SK-N-MC (cell line): ENCODE measurements at regions not wholly inside any gene's neighbourhood (a gene's known extent, or its start where the extent isn't known, plus 50 kb on each side); places are given as distances from the start of the nearest gene placed in this dataset.

ENCODE experiments used
- DNase-seq: peaks from one replicate; pipeline ENCODE4 v3.0.0-alpha.2; 2011; ENCODE audit warnings: low read depth, low spot score
- H3K27ac ChIP-seq: fragments of 200-600 bp; sonication (generic); 2 replicates; pipeline ENCODE4 v1.5.1; 2016; ENCODE audit warnings: mixed run types
- H3K36me3 ChIP-seq: fragments of 200-600 bp; sonication (generic); 2 replicates; pipeline ENCODE4 v1.6.1; 2017; ENCODE audit warnings: antibody characterized with exemption, low read length, mixed read lengths; ENCODE audit not compliant: insufficient read depth
- H3K4me3 ChIP-seq: fragments of 200-600 bp; sonication (generic); 2 replicates; pipeline ENCODE4 v1.5.1; 2016
- H3K9ac ChIP-seq: fragments of 200-600 bp; sonication (generic); 2 replicates; pipeline ENCODE4 v1.8.0; 2017; ENCODE audit warnings: mixed run types, mixed read lengths; ENCODE audit not compliant: insufficient read length
- H3K9me3 ChIP-seq: fragments of 200-600 bp; sonication (generic); 2 replicates; pipeline ENCODE4 v1.6.1; 2017; ENCODE audit warnings: low read depth, mild to moderate bottlenecking, antibody characterized with exemption, low read length, moderate library complexity, mixed read lengths
- EZH2 ChIP-seq: fragments of 200-600 bp; sonication (generic); IDR thresholded peaks from one replicate; pipeline ENCODE4 v1.6.1; 2017; ENCODE audit warnings: antibody characterized with exemption
- FOXP2 ChIP-seq: optimal IDR thresholded peaks from 2 replicates; pipeline ENCODE3; 2011; ENCODE audit warnings: mild to moderate bottlenecking, moderate library complexity; ENCODE audit not compliant: insufficient read depth; ENCODE audit errors: extremely low read length, control extremely low read depth
- POLR2AphosphoS5 ChIP-seq: IDR thresholded peaks from 2 replicates; pipeline ENCODE4 v1.6.1; 2012; ENCODE audit warnings: mild to moderate bottlenecking, low read depth, low read length, borderline replicate concordance

- DNase-seq, result no peak
- Histone ChIP-seq H3K9ac (no peak overlapping the region), H3K27ac (no peak overlapping the region), H3K9me3 (peaks cover 3% of the 10 kb centered on the region; the same call in 1 of the 2 replicates), H3K4me3 (no peak overlapping the region), H3K36me3 (no peaks in the 10 kb centered on the region)
- no peak for TF ChIP-seq POLR2AphosphoS5
Measured at GRCh38 chr19:31140717-31141116, 208.5 kb downstream of the TSHZ3 start.

- peaks cover 3% of the 10 kb centered on the region; the same call in 1 of the 2 replicates for H3K9me3 ChIP-seq
- H3K36me3 ChIP-seq, result no peaks in the 10 kb centered on the region
- DNase-seq, result no peak
- H3K9ac ChIP-seq, result no peak overlapping the region
- TF ChIP-seq POLR2AphosphoS5 (no peak), EZH2 (no peak), FOXP2 (no peak)
- H3K4me3 ChIP-seq, result no peak overlapping the region
- H3K27ac ChIP-seq, result no peak overlapping the region
Measured at GRCh38 chr19:31139871-31140505, 209.2 kb downstream of the TSHZ3 start.

- Histone ChIP-seq H3K36me3 (no peaks in the 10 kb centered on the region), H3K27ac (no peak overlapping the region), H3K9ac (no peak overlapping the region), H3K9me3 (peaks cover 3% of the 10 kb centered on the region; the same call in 1 of the 2 replicates), H3K4me3 (no peak overlapping the region)
- TF ChIP-seq FOXP2 (no peak), POLR2AphosphoS5 (no peak), EZH2 (no peak)
- DNase-seq, result no peak
Measured at GRCh38 chr19:31138077-31138476, 211.2 kb downstream of the TSHZ3 start.

GRCh38 chr19:31135841-31136240, 213.4 kb downstream of the TSHZ3 start:
- Histone ChIP-seq H3K9ac (no peak overlapping the region), H3K36me3 (no peaks in the 10 kb centered on the region), H3K9me3 (peaks cover 3% of the 10 kb centered on the region; the same call in 1 of the 2 replicates), H3K4me3 (no peak overlapping the region), H3K27ac (no peak overlapping the region)
- no peak for DNase-seq
- no peak for TF ChIP-seq EZH2
- no peak for TF ChIP-seq POLR2AphosphoS5
- no peak for TF ChIP-seq FOXP2

GRCh38 chr19:31132753-31133110, 216.5 kb downstream of the TSHZ3 start:
- Histone ChIP-seq H3K9ac (no peak overlapping the region), H3K27ac (no peak overlapping the region), H3K9me3 (peaks cover 3% of the 10 kb centered on the region; the same call in 1 of the 2 replicates), H3K4me3 (no peak overlapping the region), H3K36me3 (no peaks in the 10 kb centered on the region)
- DNase-seq, result no peak
- TF ChIP-seq FOXP2 (no peak), POLR2AphosphoS5 (no peak), EZH2 (no peak)

GRCh38 chr19:31128291-31128690, 220.9 kb downstream of the TSHZ3 start:
- no peak for DNase-seq
- TF ChIP-seq POLR2AphosphoS5 (no peak), FOXP2 (no peak), EZH2 (no peak)
- Histone ChIP-seq H3K36me3 (no peaks in the 10 kb centered on the region), H3K4me3 (no peak overlapping the region), H3K9me3 (no peaks in the 10 kb centered on the region), H3K27ac (no peak overlapping the region), H3K9ac (no peak overlapping the region)

GRCh38 chr19:31127134-31127967, 221.9 kb downstream of the TSHZ3 start:
- no peaks in the 10 kb centered on the region for H3K9me3 ChIP-seq
- H3K4me3 ChIP-seq, result no peak overlapping the region
- no peak overlapping the region for H3K9ac ChIP-seq
- H3K36me3 ChIP-seq, result no peaks in the 10 kb centered on the region
- TF ChIP-seq FOXP2 (no peak), EZH2 (no peak), POLR2AphosphoS5 (no peak)
- no peak overlapping the region for H3K27ac ChIP-seq
- no peak for DNase-seq

GRCh38 chr19:31126236-31126635, 223.0 kb downstream of the TSHZ3 start:
- no peak overlapping the region for H3K9ac ChIP-seq
- no peaks in the 10 kb centered on the region for H3K9me3 ChIP-seq
- no peaks in the 10 kb centered on the region for H3K36me3 ChIP-seq
- TF ChIP-seq FOXP2, result no peak
- no peak for TF ChIP-seq EZH2
- no peak for TF ChIP-seq POLR2AphosphoS5
- no peak overlapping the region for H3K4me3 ChIP-seq
- H3K27ac ChIP-seq, result no peak overlapping the region
- DNase-seq, result no peak
